Small intestine (tissue), 7 donors: ENCODE measurements at regions not wholly inside any gene's neighbourhood (a gene's known extent, or its start where the extent isn't known, plus 50 kb on each side); places are given as distances from the start of the nearest gene placed in this dataset.

Experiments used
- DNase-seq, 2 donors: peaks; one replicate each; pipeline versions ENCODE4 v3.0.0 to v3.0.0-alpha.2; 2013
- FAIRE-seq: peaks from 2 replicates; lab custom pipeline; 2012; peaks lifted over from hg19 to GRCh38; lab: Jason Lieb, UNC
- H3K27ac ChIP-seq, 3 donors: one replicate each; pipeline ENCODE4 v1.5.1; 2013; ENCODE audit warnings: low read length in 2 of 3, mild to moderate bottlenecking in 2 of 3, control low read depth in 1 of 3, inconsistent platforms in 1 of 3, low read depth in 1 of 3, moderate library complexity in 1 of 3
- H3K27me3 ChIP-seq, 3 donors: one replicate each; pipeline ENCODE4 v1.6.1; 2013; ENCODE audit warnings: low read length in 3 of 3, inconsistent platforms in 1 of 3; ENCODE audit not compliant: control insufficient read depth in 3 of 3, insufficient read depth in 3 of 3
- H3K36me3 ChIP-seq, 3 donors: one replicate each; pipeline ENCODE4 v1.6.1; 2013; ENCODE audit warnings: low read length in 3 of 3, inconsistent platforms in 1 of 3, low read depth in 1 of 3, mild to moderate bottlenecking in 1 of 3, moderate library complexity in 1 of 3; ENCODE audit not compliant: control insufficient read depth in 3 of 3, insufficient read depth in 2 of 3
- H3K4me1 ChIP-seq, 3 donors: one replicate each; pipeline ENCODE4 v1.6.1; 2013; ENCODE audit warnings: low read length in 2 of 3, inconsistent platforms in 1 of 3, low read depth in 1 of 3, mild to moderate bottlenecking in 1 of 3, moderate library complexity in 1 of 3; ENCODE audit not compliant: control insufficient read depth in 3 of 3, insufficient read depth in 2 of 3
- H3K4me3 ChIP-seq, 3 donors: one replicate each; pipeline ENCODE4 v1.5.1; 2013; ENCODE audit warnings: low read length in 3 of 3, control low read depth in 1 of 3, inconsistent platforms in 1 of 3, low read depth in 1 of 3, mild to moderate bottlenecking in 1 of 3, moderate library complexity in 1 of 3
- H3K9me3 ChIP-seq, 2 donors: one replicate each; pipeline ENCODE4 v1.6.1; 2013; ENCODE audit warnings: low read depth in 1 of 2, low read length in 1 of 2; ENCODE audit not compliant: control insufficient read depth in 2 of 2, insufficient read depth in 1 of 2
- WGBS, 3 donors: extraction: QIAGEN DNeasy Blood & Tissue Kit; methylation state at CpG; one replicate each; pipeline ENCODE4 v1.1.7; 2013; 5-methylcytosine and 5-hydroxymethylcytosine counted together
- donor health status: healthy with polysubstance abuse.
- donor health status: control.
- donor health status: control.
- donor health status: Bipolar disorder and iron deficiency.
- donor health status: healthy.

- no peak overlapping the region for H3K27ac ChIP-seq
- WGBS, 3 donors: 70 to 81% (median 78%) methylated on average over 2 of the region's 2 CpGs
- peaks cover 0 to 3% (median 0%) of the 10 kb centered on the region in 3 donors for H3K27me3 ChIP-seq
- DNase-seq: no peak
- no peak overlapping the region for H3K4me3 ChIP-seq
- no peak for FAIRE-seq
- no peaks in the 10 kb centered on the region for H3K36me3 ChIP-seq
- peaks cover 0 to 6% of the 10 kb centered on the region in 2 donors for H3K9me3 ChIP-seq
- H3K4me1 ChIP-seq: no peaks in the 10 kb centered on the region
Observed at GRCh38 chr20:48008850-48009515, 223.7 kb upstream of the SULF2 start.

- Histone ChIP-seq H3K4me1 (no peaks in the 10 kb centered on the region), H3K36me3 (no peaks in the 10 kb centered on the region), H3K27me3 (peaks cover 0 to 2% (median 0%) of the 10 kb centered on the region in 3 donors), H3K9me3 (peaks cover 0 to 8% of the 10 kb centered on the region in 2 donors), H3K4me3 (no peak overlapping the region), H3K27ac (no peak overlapping the region)
- no peak for DNase-seq
- WGBS, 3 donors: 54 to 65% (median 59%) methylated on average over 5 of the region's 5 CpGs
- FAIRE-seq: no peak
Observed at GRCh38 chr20:48007351-48007750, 222.1 kb upstream of the SULF2 start.

DNA sequence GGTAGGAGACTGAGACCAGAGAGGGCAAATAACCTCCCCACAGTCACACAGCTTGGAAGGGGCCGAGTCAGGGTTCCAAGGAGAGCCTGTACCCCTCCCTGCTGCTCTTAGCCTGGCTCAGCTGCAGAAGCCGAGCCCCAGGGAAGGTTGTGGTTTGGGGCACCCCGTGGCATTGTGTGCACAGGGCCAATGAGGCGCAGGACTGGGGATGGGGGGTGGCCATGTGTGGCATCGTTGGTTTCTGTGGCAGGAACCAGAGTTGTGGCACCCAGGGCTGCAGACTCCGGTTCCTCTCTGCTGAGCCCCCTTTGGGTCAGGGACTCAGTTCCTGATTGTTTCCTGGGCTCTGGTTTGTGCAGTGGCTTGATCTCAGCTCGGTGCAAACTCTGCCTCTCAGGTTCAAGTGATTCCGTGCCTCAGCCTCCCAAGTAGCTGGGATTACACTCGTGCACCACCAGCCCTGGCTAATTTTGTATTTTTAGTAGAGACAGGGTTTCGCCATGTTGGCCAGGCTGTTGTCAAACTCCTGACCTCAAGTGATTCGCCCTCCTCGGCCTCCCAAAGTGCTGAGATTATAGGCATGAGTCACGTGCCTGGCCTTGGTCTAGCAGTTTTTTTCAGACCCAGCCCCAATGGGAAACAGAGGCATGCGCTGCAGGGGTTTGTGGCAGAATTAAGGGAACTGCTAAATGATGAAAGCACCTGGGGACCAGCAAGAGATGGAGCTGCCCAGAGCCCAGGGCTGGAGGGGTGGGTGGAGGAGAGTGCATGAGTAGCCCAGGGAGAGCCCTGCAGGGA lies 221.0 kb upstream of the SULF2 start:
- no peaks in the 10 kb centered on the region for H3K4me1 ChIP-seq
- no peak overlapping the region for H3K4me3 ChIP-seq
- no peaks in the 10 kb centered on the region for H3K36me3 ChIP-seq
- DNase-seq: no peak
- H3K27me3 ChIP-seq: no peaks in the 10 kb centered on the region
- no peak for FAIRE-seq
- no peak overlapping the region for H3K27ac ChIP-seq
- H3K9me3 ChIP-seq: peaks cover 0 to 3% of the 10 kb centered on the region in 2 donors
- WGBS, 3 donors: 49 to 64% (median 59%) methylated on average over 14 of the region's 14 CpGs

- FAIRE-seq (no peak), DNase-seq (no peak)
- Histone ChIP-seq H3K36me3 (no peaks in the 10 kb centered on the region), H3K4me1 (no peaks in the 10 kb centered on the region), H3K9me3 (peaks cover 0 to 3% of the 10 kb centered on the region in 2 donors), H3K27ac (no peak overlapping the region), H3K4me3 (no peak overlapping the region), H3K27me3 (no peaks in the 10 kb centered on the region)
- 63 to 76% (median 64%) methylated on average over 2 of the region's 2 CpGs for WGBS, 3 donors
Observed at GRCh38 chr20:48003021-48003420, 217.7 kb upstream of the SULF2 start.

DNA sequence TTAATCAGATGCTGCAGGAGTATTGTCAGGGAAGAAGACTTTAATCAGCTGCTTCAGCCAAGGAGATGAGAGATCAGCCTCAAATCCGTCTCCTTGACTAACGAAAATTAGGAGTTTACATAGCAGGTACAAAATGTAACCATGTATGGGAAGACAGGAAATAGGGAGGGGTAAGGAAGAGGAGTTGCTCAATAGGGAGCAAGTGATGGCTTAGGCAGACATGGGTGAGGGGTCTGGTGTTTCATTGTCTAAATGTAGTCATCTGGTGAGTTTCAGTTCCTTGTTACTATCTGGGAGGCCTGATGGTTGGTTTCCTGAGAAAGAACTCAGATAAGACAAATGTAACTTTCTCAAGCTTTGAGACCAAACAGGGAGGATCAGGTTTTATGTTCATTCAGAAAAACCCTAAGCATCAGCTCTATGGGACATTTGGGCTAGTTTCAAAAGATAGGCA lies 217.3 kb upstream of the SULF2 start:
- H3K9me3 ChIP-seq: peaks cover 0 to 3% of the 10 kb centered on the region in 2 donors
- DNase-seq (no peak), FAIRE-seq (no peak)
- no peaks in the 10 kb centered on the region for H3K4me1 ChIP-seq
- H3K27ac ChIP-seq: no peak overlapping the region
- no peaks in the 10 kb centered on the region for H3K27me3 ChIP-seq
- no peaks in the 10 kb centered on the region for H3K36me3 ChIP-seq
- no peak overlapping the region for H3K4me3 ChIP-seq
- 26 to 49% (median 48%) methylated on average over 2 of the region's 2 CpGs for WGBS, 3 donors

DNA sequence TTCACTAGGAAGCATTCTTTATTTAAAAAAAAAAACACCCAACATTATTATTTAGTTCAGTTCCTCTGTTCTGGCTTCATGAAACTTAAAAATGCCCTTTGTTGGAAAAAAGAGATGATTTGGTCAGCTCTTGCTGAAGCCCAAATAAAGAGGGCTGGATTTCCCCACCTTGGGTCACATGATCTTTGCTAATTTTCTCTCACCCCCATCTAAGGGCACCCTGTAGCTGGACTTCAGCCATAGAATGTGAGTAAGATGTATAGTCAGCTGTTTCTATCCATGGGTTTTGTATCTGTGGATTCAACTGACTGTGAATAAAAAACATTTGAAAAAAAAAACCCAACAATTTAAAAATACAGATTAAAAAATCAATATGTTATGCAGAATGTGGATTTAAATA lies 213.9 kb upstream of the SULF2 start:
- Histone ChIP-seq H3K9me3 (peaks cover 0 to 3% of the 10 kb centered on the region in 2 donors), H3K27me3 (no peaks in the 10 kb centered on the region), H3K36me3 (no peaks in the 10 kb centered on the region), H3K4me3 (no peak overlapping the region), H3K27ac (no peak overlapping the region), H3K4me1 (no peaks in the 10 kb centered on the region)
- FAIRE-seq: no peak
- no peak for DNase-seq

- Histone ChIP-seq H3K4me1 (no peaks in the 10 kb centered on the region), H3K4me3 (no peak overlapping the region), H3K27me3 (no peaks in the 10 kb centered on the region), H3K27ac (no peak overlapping the region), H3K9me3 (peaks cover 0 to 3% of the 10 kb centered on the region in 2 donors), H3K36me3 (no peaks in the 10 kb centered on the region)
- 65 to 79% (median 70%) methylated on average over 5 of the region's 5 CpGs for WGBS, 3 donors
- FAIRE-seq: no peak
- no peak for DNase-seq
Observed at GRCh38 chr20:47998736-47999135, 213.5 kb upstream of the SULF2 start.

DNA sequence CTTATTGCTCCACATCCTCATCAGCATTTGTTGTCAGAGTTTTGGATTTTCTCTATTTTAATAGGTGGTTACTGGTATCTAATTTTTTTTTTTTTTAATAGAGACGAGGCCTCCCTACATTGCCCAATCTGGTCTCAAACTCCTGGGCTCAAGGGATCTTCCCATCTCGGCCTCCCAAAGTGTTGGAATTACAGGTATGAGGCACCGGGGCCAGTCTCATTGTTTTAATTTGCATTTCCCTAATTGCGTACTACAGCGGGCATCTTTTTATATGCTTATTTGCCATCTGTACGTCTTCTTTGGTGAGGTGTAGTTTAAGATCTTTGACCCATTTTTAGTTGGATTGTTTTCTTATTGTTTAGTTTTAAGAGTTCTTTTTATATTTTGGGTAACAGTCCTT lies 210.4 kb upstream of the SULF2 start:
- WGBS, 3 donors: 70 to 77% (median 77%) methylated on average over 6 of the region's 6 CpGs
- Histone ChIP-seq H3K4me1 (no peaks in the 10 kb centered on the region), H3K27me3 (no peaks in the 10 kb centered on the region), H3K4me3 (no peak overlapping the region), H3K27ac (no peak overlapping the region), H3K9me3 (peaks cover 0 to 8% of the 10 kb centered on the region in 2 donors), H3K36me3 (no peaks in the 10 kb centered on the region)
- FAIRE-seq (no peak), DNase-seq (no peak)
